ENCODE measurements at regions not wholly inside any gene's neighbourhood (a gene's known extent, or its start where the extent isn't known, plus 50 kb on each side); places are given as distances from the start of the nearest gene placed in this dataset.

GRCh38 chr12:46918631-46919030 lies 92.8 kb upstream of the SLC38A4 start:
- no peaks in the 10 kb centered on the region for H3K9me2 ChIP-seq (ENCODE audit: insufficient read depth)
- H3K9me3 ChIP-seq (ENCODE audit: control insufficient read depth in 1 of 2, insufficient read depth in 1 of 2, low read depth in 1 of 2, low read length in 2 of 2) = no peaks in the 10 kb centered on the region
- no peak overlapping the region for H3K4me3 ChIP-seq (replicated peaks in 1 of 2; ENCODE audit: low read depth in 1 of 2, low read length in 2 of 2)
- TF ChIP-seq CBX3 (IDR thresholded peaks at IDR 0.05; ENCODE audit: low read depth) = no peak
- no peak for TF ChIP-seq SRF (IDR thresholded peaks at IDR 0.05; ENCODE audit: low read depth)
- no peak for TF ChIP-seq POLR2AphosphoS5 (IDR thresholded peaks at IDR 0.05; ENCODE audit: low read depth, low read length)
- no peak for TF ChIP-seq FOSL1 (IDR thresholded peaks at IDR 0.05; ENCODE audit: low read depth)
- no peak for TF ChIP-seq CEBPB (IDR thresholded peaks at IDR 0.05; ENCODE audit: low read depth)
- no peak for TF ChIP-seq JUND (IDR thresholded peaks at IDR 0.05)
- no peak for TF ChIP-seq CTCF (IDR thresholded peaks at IDR 0.05 in 2 of 3, conservative IDR thresholded peaks at IDR 0.05 in 1 of 3; ENCODE audit: borderline replicate concordance in 1 of 3, insufficient read depth in 1 of 3, low read depth in 2 of 3, low read length in 2 of 3)
- TF ChIP-seq TCF7L2 (IDR thresholded peaks at IDR 0.05; ENCODE audit: borderline replicate concordance, extremely low read depth, insufficient read depth, insufficient read length) = no peak
- TF ChIP-seq REST (IDR thresholded peaks at IDR 0.05; ENCODE audit: low read depth) = no peak
- no peak overlapping the region for H3K9ac ChIP-seq (ENCODE audit: low read length)
- DNase-seq (ENCODE audit: low read depth, low spot score) (no peak), ATAC-seq (no peak)
- H3K4me2 ChIP-seq (ENCODE audit: low read length) = no peak overlapping the region
- no TSS peak for BruUV-seq (replicated peaks)
- no peaks in the 10 kb centered on the region for H4K20me1 ChIP-seq (ENCODE audit: insufficient read depth)
- no peak overlapping the region for H3K27ac ChIP-seq (ENCODE audit: low read depth, low read length)
- intact Hi-C loops (cut with micrococcal nuclease) = no loop called here
- RAD21 ChIA-PET (ENCODE audit: low non-redundant PET in 1 of 2, low total read pairs in 2 of 2, uncharacterized antibody in 2 of 2, unreplicated experiment in 2 of 2) = no interaction called here
- no peaks in the 10 kb centered on the region for H3K27me3 ChIP-seq (ENCODE audit: insufficient read depth, low read length)
- H3K36me3 ChIP-seq (ENCODE audit: control insufficient read depth in 1 of 2, insufficient read depth in 2 of 2, low read length in 2 of 2) = no peaks in the 10 kb centered on the region
- no peak overlapping the region for H2AFZ ChIP-seq (ENCODE audit: low read depth, low read length, poor library complexity, severe bottlenecking)
- POLR2A ChIA-PET = no interaction called here
- no peaks in the 10 kb centered on the region for H3K79me2 ChIP-seq (ENCODE audit: insufficient read depth, low read length)
- peaks cover 0 to 5% of the 10 kb centered on the region in 2 experiments; a peak in 1 of 4 replicates for H3K4me1 ChIP-seq (ENCODE audit: control insufficient read depth in 1 of 2, insufficient read depth in 2 of 2, low read length in 2 of 2)
- CTCF ChIA-PET = no interaction called here
